GM21825 (cell line): ENCODE measurements at regions not wholly inside any gene's neighbourhood (a gene's known extent, or its start where the extent isn't known, plus 50 kb on each side); places are given as distances from the start of the nearest gene placed in this dataset.
"Not testable (repeated sequence)": the region's sequence is repeated elsewhere in the genome, so short reads cannot be mapped to it uniquely, and the experiment has no call there.

Experiments used
- ATAC-seq: cut with Tn5 transposase; IDR thresholded peaks from one replicate; pipeline ENCODE4 v1.9.1; 2021; ENCODE audit warnings: mild to moderate bottlenecking, moderate library complexity; ENCODE audit not compliant: unreplicated experiment

DNA sequence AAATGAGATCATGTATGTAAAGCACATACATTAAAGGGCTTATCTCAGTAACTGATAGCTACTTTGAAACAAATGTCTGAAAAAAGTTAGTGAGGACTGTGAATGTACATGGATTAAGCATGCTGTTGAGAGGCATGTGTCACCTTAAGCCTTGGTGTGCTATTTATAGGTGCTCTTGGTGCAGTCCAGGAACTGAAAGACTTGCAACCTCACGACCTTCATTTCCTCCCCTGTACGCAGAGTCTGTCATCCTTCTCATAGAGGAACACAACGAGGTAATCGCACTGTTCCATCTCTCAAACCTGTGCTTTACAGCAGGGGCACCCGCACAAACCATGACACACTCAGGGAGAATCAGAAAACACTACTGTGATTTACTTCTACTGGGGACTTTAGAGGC is 65.6 kb downstream of the UFM1 start:
- peak; percentile 99 for ATAC-seq

GRCh38 chr13:38417241-38417640 is 67.6 kb downstream of the UFM1 start:
- no peak for ATAC-seq

- ATAC-seq = no peak
These were observed 68.1 kb downstream of the UFM1 start for GRCh38 chr13:38417727-38418126.

DNA sequence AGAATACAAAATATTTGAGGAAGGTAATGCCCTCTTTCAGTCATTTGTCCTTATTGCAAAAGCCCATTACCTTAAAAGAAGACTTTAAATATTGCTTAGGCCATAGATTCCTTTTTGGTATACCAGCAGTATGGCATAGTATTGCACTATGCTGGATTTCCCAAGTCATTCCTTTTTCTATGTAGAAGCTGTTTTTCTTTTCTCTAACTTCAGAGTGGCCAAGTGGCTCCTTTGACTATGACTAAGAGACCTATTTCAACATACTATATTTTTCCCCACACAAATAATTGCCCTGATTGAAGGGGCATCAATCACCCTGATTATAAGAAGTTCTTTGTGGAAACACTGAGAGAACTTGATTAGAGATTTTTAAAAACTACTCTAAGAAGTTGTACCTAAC is 68.6 kb downstream of the UFM1 start:
- ATAC-seq = no peak

DNA sequence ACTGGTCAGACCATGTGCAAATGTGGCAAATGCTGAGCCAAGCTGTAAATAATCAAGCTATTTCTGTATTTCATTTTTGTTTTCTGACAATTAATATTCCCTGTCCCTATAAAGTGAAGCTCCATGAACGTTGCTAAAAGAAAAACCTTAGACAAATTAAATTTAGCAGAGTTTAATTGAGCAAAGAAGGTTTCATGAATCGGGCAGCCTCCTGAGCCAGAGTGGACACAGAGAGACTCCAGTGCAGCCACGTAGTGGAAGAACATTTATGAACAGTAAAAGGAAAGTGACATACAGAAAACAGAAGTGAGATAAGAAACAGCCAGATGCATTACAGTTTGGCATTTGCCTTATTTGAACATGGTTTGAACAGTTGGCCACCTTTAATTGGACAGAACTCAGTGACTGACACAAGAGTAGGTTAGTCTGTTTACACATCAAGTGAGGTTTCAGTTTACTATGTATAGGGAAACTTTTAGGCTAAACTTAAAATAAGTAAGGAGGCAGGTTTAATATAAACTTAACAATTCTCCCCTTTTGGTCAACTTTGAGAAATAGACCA is 69.7 kb downstream of the UFM1 start:
- peak; percentile 33 for ATAC-seq

- ATAC-seq = no peak
These were observed 72.2 kb downstream of the UFM1 start for GRCh38 chr13:38421590-38422560.

- ATAC-seq = no peak
These were observed 80.3 kb downstream of the UFM1 start for GRCh38 chr13:38429916-38430315.

GRCh38 chr13:38430796-38431195 is 81.1 kb downstream of the UFM1 start:
- ATAC-seq = no peak

GRCh38 chr13:38440666-38441065 is 91.0 kb downstream of the UFM1 start:
- no peak for ATAC-seq

DNA sequence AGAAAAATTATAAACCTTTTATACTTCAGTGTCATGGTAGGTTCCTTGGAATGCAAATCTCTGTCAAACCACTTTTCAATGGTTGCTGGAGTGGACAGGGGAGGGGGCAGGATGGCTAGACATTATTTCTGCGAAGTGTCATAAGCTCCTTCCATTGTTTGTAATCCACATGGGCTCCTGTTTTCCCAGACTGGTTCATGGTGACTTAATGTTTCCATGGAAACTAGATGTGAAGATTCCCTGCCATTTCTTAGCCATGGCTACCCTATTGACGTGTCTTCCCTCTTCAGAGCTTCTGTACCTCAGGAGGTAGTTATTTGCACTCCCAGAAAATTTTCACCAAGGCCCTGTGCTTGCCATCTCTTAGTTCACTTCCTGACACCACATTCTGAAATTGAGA is 95.3 kb downstream of the UFM1 start:
- ATAC-seq = no peak

- no peak for ATAC-seq
These were observed 103.0 kb downstream of the UFM1 start for GRCh38 chr13:38452656-38453055.

DNA sequence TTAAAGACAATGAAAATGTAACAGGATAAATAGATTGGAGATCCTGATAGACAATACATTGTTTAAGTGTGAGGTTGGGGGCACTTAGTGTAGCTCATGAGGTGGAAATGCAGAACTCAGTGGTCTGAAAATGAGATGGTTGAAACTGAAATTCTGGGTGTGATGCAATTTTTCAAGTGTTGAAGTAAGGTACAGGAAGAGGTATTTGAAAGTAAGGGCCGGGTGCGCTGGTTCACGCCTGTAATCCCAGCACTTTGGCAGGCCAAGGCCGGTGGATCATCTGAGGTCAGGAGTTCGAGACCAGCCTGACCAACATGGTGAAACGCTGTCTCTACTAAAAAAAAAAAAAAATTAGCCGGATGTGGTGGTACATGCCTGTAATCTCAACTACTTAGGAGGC is 113.0 kb downstream of the UFM1 start:
- no peak for ATAC-seq

GRCh38 chr13:38463048-38463447 is 113.4 kb downstream of the UFM1 start:
- no peak for ATAC-seq

DNA sequence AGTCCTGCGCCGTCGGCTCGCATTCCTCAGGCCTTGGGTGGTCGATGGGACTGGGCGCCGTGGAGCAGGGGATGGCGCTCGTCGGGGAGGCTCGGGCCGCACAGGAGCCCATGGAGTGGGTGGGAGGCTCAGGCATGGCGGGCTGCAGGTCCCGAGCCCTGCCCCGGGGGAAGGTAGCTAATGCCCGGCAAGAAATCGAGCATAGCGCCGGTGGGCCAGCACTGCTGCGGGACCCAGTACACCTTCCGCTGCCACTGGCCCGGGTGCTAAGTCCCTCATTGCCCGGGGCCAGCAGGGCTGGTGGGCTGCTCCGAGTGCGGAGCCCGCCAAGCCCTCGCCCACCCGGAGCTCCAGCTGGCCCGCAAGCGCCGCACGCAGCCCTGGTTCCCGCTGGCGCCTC is 122.8 kb downstream of the UFM1 start:
- ATAC-seq = not testable (repeated sequence)

DNA sequence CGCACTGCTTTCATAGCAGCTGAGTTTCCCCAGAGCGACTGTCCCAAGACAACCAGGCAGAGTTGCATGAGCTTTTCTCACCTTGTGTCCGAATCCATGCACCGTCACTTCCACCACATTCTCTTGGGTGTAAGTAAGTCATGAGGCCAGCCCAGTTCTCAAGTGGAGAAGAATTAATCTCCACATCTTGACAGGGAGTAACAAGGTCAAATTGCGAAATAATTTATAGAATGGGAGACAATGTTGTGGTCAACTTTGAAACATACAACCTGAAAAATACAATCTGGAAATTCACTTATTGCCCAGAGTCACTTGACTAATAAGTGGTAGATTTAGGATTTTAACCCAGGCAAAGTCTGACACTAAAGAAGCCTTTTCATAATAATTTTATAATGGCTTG is 123.7 kb downstream of the UFM1 start:
- no peak for ATAC-seq

DNA sequence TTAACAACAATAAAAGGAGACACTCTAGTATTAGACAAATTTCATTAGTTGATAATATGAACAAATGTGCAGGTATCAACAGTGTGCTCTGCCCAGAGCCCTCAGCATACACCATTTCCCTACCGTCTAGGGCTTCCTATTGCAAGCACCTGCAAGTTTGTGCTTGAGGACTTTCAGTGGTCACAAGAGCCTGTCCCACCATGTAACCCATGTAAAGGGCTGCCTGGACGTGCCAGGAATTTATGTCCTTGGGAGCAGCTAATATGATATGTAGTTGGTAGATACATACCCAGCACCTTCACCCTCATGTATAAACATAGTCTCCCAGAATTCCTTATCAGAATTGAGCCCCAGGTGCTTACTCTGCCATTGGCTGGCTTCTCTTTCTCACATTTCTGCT is 128.0 kb downstream of the UFM1 start:
- no peak for ATAC-seq

DNA sequence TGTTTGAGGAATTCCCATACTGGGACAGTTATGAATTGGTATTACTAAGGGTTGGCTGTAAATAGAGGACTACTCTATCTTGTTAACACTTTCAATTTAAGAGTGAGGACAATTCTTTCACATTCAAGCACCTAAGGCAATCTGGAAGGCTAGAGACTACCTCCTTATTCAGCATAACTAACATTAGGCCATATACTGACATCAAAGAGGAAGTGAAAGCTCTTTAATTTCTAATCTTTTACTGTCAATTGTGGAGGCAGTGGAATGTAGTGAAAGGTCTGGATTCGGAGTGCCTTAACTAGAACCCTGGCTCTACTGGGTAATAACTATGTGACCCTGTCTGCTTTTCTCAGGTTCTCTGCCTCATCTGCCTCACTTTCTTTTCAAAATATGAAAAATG is 134.0 kb downstream of the UFM1 start:
- no peak for ATAC-seq

GRCh38 chr13:38490657-38491056 is 141.0 kb downstream of the UFM1 start:
- no peak for ATAC-seq

DNA sequence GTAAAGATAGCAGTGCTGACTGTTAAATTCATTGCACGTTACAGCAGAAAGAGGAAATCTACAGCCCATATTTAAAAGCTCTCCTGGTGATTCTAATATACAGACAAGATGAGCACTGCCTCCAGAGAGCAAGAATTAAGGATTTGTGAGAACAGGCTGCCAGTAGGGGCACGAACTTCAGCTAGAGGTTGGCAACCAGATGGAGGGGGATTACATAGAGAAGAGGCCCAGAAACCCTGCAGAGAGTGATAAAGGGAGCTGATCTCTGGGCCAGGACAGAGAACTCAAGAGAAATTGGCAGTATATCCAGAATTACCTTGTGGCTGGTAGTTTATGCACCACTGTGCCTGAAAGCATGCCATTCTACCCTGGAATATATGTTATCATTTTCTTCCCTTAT is 144.8 kb downstream of the UFM1 start:
- no peak for ATAC-seq

DNA sequence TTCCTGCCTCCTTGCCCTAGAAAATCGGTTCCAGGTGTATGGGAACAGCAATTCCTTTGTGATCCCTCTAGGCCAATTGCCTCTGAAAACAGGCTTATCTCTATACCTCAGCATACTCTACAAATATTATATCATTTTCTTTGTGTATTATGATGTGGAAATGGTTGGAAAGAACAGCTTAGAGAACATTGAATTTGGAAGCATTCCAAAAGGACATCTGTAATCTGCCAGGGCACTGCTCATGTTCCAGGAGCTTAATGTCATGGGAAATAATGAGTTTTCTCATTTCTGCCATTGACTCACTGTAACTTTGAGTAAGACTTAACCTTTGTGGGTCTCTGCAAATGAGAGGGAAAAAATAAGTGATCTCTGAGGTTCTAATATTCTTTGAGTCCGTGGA is 147.3 kb downstream of the UFM1 start:
- ATAC-seq = no peak

DNA sequence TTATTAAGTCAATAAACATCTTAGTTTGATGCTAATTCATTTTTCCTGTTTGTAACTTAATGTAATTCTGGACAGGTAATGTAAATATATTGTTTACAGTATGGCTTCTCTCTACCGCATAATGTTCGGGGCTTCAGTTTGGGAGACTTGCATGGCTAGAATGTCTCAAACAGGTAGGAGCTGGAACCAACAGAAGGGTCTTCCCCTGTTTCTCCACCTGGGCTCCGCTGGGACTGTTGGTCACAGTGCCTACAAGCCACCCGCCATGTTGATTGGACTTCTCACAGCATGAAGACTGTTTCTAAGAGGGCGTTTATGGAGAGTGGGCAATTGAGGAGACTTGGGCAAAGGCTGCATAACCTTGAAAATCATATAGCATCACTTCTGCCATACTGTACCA is 148.6 kb downstream of the UFM1 start:
- ATAC-seq = no peak

DNA sequence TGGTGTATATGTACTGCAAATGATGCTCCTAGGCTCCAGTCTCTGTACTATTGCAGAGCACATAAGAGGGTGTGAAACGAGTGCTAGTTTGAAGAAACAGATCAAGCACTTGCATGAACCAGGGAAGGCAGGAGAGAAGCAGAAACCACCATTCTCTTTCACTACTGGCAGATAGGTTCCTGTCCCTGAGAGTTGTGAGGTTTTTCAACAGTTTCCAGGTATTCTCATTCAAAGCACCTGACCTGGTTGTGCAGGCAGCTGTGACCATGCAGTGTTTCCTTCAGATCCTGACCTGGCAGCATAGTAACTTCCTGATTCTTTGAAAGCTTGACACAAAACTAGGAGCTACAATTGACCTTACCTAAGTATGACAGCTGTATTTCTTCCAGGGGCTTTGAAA is 164.9 kb downstream of the UFM1 start:
- ATAC-seq = no peak

DNA sequence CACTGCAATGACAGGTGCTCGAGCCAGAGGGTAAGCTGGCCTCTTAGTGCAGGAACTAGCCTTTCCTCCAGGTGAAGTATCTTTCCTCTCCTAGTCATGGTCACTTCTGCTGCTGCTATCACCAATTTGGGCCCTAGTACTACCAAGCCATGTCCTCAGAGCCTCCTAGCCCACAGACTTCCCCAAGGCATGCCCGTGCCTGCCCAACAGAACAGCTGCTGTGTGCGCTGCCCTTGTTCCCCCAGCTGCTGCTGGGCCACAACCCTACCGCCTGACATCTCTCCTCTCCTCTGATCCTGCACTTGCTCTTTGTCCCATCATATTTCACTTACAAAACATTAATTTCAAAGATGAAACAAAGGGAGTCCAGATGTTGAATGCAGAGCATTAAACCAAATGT is 168.5 kb upstream of the FREM2 start:
- ATAC-seq = no peak
